Activated CD4-positive, alpha-beta T cell treated with anti-CD3 and anti-CD28 coated beads for 36 hours (primary cell): ENCODE measurements at regions not wholly inside any gene's neighbourhood (a gene's known extent, or its start where the extent isn't known, plus 50 kb on each side); places are given as distances from the start of the nearest gene placed in this dataset.
"Not testable (repeated sequence)": the region's sequence is repeated elsewhere in the genome, so short reads cannot be mapped to it uniquely, and the experiment has no call there.

Experiments
- ATAC-seq: fragments of 200-7000 bp; cut with Tn5 transposase; one replicate; pipeline ENCODE4 v1.10.0; 2021; ENCODE audit warnings: mild to moderate bottlenecking, moderate library complexity
- CTCF ChIA-PET: fragments of 350-600 bp; sonication (Branson Sonifier 250); formaldehyde crosslinking; loops from one replicate; lab custom pipeline; 2021; ENCODE audit warnings: antibody characterized with exemption; lab: Charles Lee
- POLR2A ChIA-PET: fragments of 350-600 bp; sonication (Branson Sonifier 250); formaldehyde crosslinking; loops from one replicate; lab custom pipeline; 2021; ENCODE audit warnings: antibody characterized with exemption, inconsistent platforms; lab: Charles Lee
- DNase-seq: peaks from one replicate; pipeline ENCODE4 v3.0.0-alpha.2; 2020
- H3K27ac Mint-ChIP-seq: one replicate; pipeline ENCODE4 v1.8.0; 2021; ENCODE audit warnings: mixed read lengths
- H3K27me3 Mint-ChIP-seq: one replicate; pipeline ENCODE4 v1.8.0; 2021; ENCODE audit warnings: mixed read lengths
- H3K36me3 Mint-ChIP-seq: one replicate; pipeline ENCODE4 v1.8.0; 2021; ENCODE audit warnings: low read depth, mixed read lengths
- H3K4me1 Mint-ChIP-seq: one replicate; pipeline ENCODE4 v1.8.0; 2021; ENCODE audit warnings: mixed read lengths
- H3K4me3 Mint-ChIP-seq: one replicate; pipeline ENCODE4 v1.8.0; 2021; ENCODE audit warnings: mild to moderate bottlenecking, moderate library complexity, mixed read lengths
- H3K9me3 Mint-ChIP-seq: one replicate; pipeline ENCODE4 v1.8.0; 2021; ENCODE audit warnings: low read depth, mixed read lengths
- intact Hi-C, 2 experiments: fragments of 100-400 bp; cut with DNase I in 1 of 2; cut with micrococcal nuclease in 1 of 2; formaldehyde crosslinking; loops; one replicate each; pipeline versions ENCODE4 v1.14.2 to v1.15.1; 2022 to 2024; cut with DNase I, micrococcal nuclease

GRCh38 chr3:6351752-6352151 lies 509.2 kb upstream of the GRM7 start:
- H3K27ac Mint-ChIP-seq = no peak overlapping the region
- H3K27me3 Mint-ChIP-seq = no peaks in the 10 kb centered on the region
- POLR2A ChIA-PET = no interaction called here
- CTCF ChIA-PET = no interaction called here
- DNase-seq (no peak), ATAC-seq (no peak)
- H3K4me3 Mint-ChIP-seq = no peak overlapping the region
- H3K36me3 Mint-ChIP-seq = no peaks in the 10 kb centered on the region
- no peaks in the 10 kb centered on the region for H3K4me1 Mint-ChIP-seq
- intact Hi-C loops = no loop called here
- H3K9me3 Mint-ChIP-seq = peaks cover 4% of the 10 kb centered on the region

- no peaks in the 10 kb centered on the region for H3K4me1 Mint-ChIP-seq
- ChIA-PET POLR2A (no interaction called here), CTCF (no interaction called here)
- no peaks in the 10 kb centered on the region for H3K36me3 Mint-ChIP-seq
- ATAC-seq (no peak), DNase-seq (no peak)
- peaks cover 2% of the 10 kb centered on the region for H3K9me3 Mint-ChIP-seq
- H3K4me3 Mint-ChIP-seq = no peak overlapping the region
- intact Hi-C loops = no loop called here
- H3K27ac Mint-ChIP-seq = no peak overlapping the region
- H3K27me3 Mint-ChIP-seq = no peaks in the 10 kb centered on the region
These were observed 506.3 kb upstream of the GRM7 start for GRCh38 chr3:6354653-6355052.

GRCh38 chr3:6362406-6362805 lies 498.5 kb upstream of the GRM7 start:
- CTCF ChIA-PET = no interaction called here

GRCh38 chr3:6367171-6367570 lies 493.7 kb upstream of the GRM7 start:
- peaks cover 22% of the 10 kb centered on the region for H3K9me3 Mint-ChIP-seq
- POLR2A ChIA-PET = no interaction called here
- no peak overlapping the region for H3K27ac Mint-ChIP-seq
- intact Hi-C loops = no loop called here
- CTCF ChIA-PET = no interaction called here
- H3K4me3 Mint-ChIP-seq = no peak overlapping the region
- H3K36me3 Mint-ChIP-seq = no peaks in the 10 kb centered on the region
- ATAC-seq = no peak
- DNase-seq = no peak
- H3K27me3 Mint-ChIP-seq = no peaks in the 10 kb centered on the region
- no peaks in the 10 kb centered on the region for H3K4me1 Mint-ChIP-seq

More at GRCh38 chr3:6362406-6362805, 498.5 kb upstream of the GRM7 start:
- H3K27me3 Mint-ChIP-seq = no peaks in the 10 kb centered on the region
- no peaks in the 10 kb centered on the region for H3K4me1 Mint-ChIP-seq
- H3K9me3 Mint-ChIP-seq = peaks cover 16% of the 10 kb centered on the region
- H3K36me3 Mint-ChIP-seq = no peaks in the 10 kb centered on the region
- DNase-seq (no peak), ATAC-seq (no peak)
- no peak overlapping the region for H3K27ac Mint-ChIP-seq
- POLR2A ChIA-PET = no interaction called here
- no peak overlapping the region for H3K4me3 Mint-ChIP-seq
- intact Hi-C loops = no loop called here

GRCh38 chr3:6392123-6392522 lies 468.8 kb upstream of the GRM7 start:
- no peak for DNase-seq

GRCh38 chr3:6394944-6395343 lies 466.0 kb upstream of the GRM7 start:
- ChIA-PET POLR2A (no interaction called here), CTCF (no interaction called here)
- intact Hi-C loops = no loop called here
- H3K4me1 Mint-ChIP-seq = no peaks in the 10 kb centered on the region
- no peaks in the 10 kb centered on the region for H3K36me3 Mint-ChIP-seq
- no peak overlapping the region for H3K27ac Mint-ChIP-seq
- no peak for ATAC-seq
- DNase-seq = no peak
- H3K27me3 Mint-ChIP-seq = no peaks in the 10 kb centered on the region
- peaks cover 4% of the 10 kb centered on the region for H3K9me3 Mint-ChIP-seq
- no peak overlapping the region for H3K4me3 Mint-ChIP-seq

More at GRCh38 chr3:6392123-6392522, 468.8 kb upstream of the GRM7 start:
- ChIA-PET CTCF (no interaction called here), POLR2A (no interaction called here)
- Mint-ChIP-seq H3K4me1 (no peaks in the 10 kb centered on the region), H3K36me3 (no peaks in the 10 kb centered on the region), H3K4me3 (no peak overlapping the region), H3K27me3 (no peaks in the 10 kb centered on the region), H3K9me3 (no peaks in the 10 kb centered on the region), H3K27ac (no peak overlapping the region)
- no peak for ATAC-seq
- intact Hi-C loops = no loop called here

GRCh38 chr3:6396631-6397030 lies 464.3 kb upstream of the GRM7 start:
- intact Hi-C loops = no loop called here
- no peak overlapping the region for H3K27ac Mint-ChIP-seq
- no peaks in the 10 kb centered on the region for H3K27me3 Mint-ChIP-seq
- no peaks in the 10 kb centered on the region for H3K36me3 Mint-ChIP-seq
- H3K4me1 Mint-ChIP-seq = no peaks in the 10 kb centered on the region
- POLR2A ChIA-PET = no interaction called here
- no peak for DNase-seq
- no peak overlapping the region for H3K4me3 Mint-ChIP-seq
- CTCF ChIA-PET = no interaction called here
- no peak for ATAC-seq
- H3K9me3 Mint-ChIP-seq = peaks cover 4% of the 10 kb centered on the region

GRCh38 chr3:6402666-6403065 lies 458.2 kb upstream of the GRM7 start:
- H3K36me3 Mint-ChIP-seq, POLR2A ChIA-PET, H3K27me3 Mint-ChIP-seq, H3K4me1 Mint-ChIP-seq, CTCF ChIA-PET, ATAC-seq, DNase-seq, H3K27ac Mint-ChIP-seq, H3K4me3 Mint-ChIP-seq, intact Hi-C loops: not testable (repeated sequence)
- peaks cover 11% of the 10 kb centered on the region for H3K9me3 Mint-ChIP-seq

- CTCF ChIA-PET = interaction anchor here (0.6 kb wide), 1 partner anchor 681 kb away, joined by 3 read pairs; no protein-coding TSS in a partner anchor
These were observed 454.0 kb upstream of the GRM7 start for GRCh38 chr3:6406923-6407322.

GRCh38 chr3:6416049-6416661 lies 444.8 kb upstream of the GRM7 start:
- Mint-ChIP-seq H3K36me3 (no peaks in the 10 kb centered on the region), H3K27ac (no peak overlapping the region), H3K27me3 (no peaks in the 10 kb centered on the region), H3K4me3 (no peak overlapping the region), H3K4me1 (no peaks in the 10 kb centered on the region), H3K9me3 (no peaks in the 10 kb centered on the region)
- ChIA-PET CTCF (interaction anchor here (0.7 kb wide), 1 partner anchor 939 kb away, joined by 3 read pairs; no protein-coding TSS in a partner anchor), POLR2A (no interaction called here)
- no peak for DNase-seq
- no peak for ATAC-seq
- intact Hi-C loops = no loop called here

More at GRCh38 chr3:6406923-6407322, 454.0 kb upstream of the GRM7 start:
- H3K36me3 Mint-ChIP-seq, DNase-seq, H3K4me1 Mint-ChIP-seq, H3K4me3 Mint-ChIP-seq, ATAC-seq, POLR2A ChIA-PET, intact Hi-C loops, H3K27ac Mint-ChIP-seq, H3K27me3 Mint-ChIP-seq, H3K9me3 Mint-ChIP-seq: not testable (repeated sequence)

GRCh38 chr3:6417174-6417573 lies 443.7 kb upstream of the GRM7 start:
- DNase-seq (no peak), ATAC-seq (no peak)
- no peaks in the 10 kb centered on the region for H3K36me3 Mint-ChIP-seq
- H3K4me1 Mint-ChIP-seq = no peaks in the 10 kb centered on the region
- peaks cover 2% of the 10 kb centered on the region for H3K9me3 Mint-ChIP-seq
- H3K4me3 Mint-ChIP-seq = no peak overlapping the region
- no peaks in the 10 kb centered on the region for H3K27me3 Mint-ChIP-seq
- POLR2A ChIA-PET = no interaction called here
- no peak overlapping the region for H3K27ac Mint-ChIP-seq
- CTCF ChIA-PET = no interaction called here
- intact Hi-C loops = no loop called here

GRCh38 chr3:6418485-6418884 lies 442.4 kb upstream of the GRM7 start:
- ATAC-seq (no peak), DNase-seq (no peak)
- Mint-ChIP-seq H3K27me3 (no peaks in the 10 kb centered on the region), H3K4me3 (no peak overlapping the region), H3K4me1 (no peaks in the 10 kb centered on the region), H3K27ac (no peak overlapping the region), H3K9me3 (peaks cover 2% of the 10 kb centered on the region), H3K36me3 (no peaks in the 10 kb centered on the region)
- ChIA-PET POLR2A (no interaction called here), CTCF (no interaction called here)
- intact Hi-C loops = no loop called here
